OCI-LY3 (cell line): ENCODE measurements at regions not wholly inside any gene's neighbourhood (a gene's known extent, or its start where the extent isn't known, plus 50 kb on each side); places are given as distances from the start of the nearest gene placed in this dataset.

Experiments used
- H2AFZ ChIP-seq: fragments of 200-600, 300-600 bp; shearing (Covaris generic); 2 replicates; pipeline ENCODE4 v1.6.0; 2014; ENCODE audit warnings: antibody characterized with exemption, low read depth, low read length
- H3K27ac ChIP-seq: fragments of 200-600, 300-600 bp; sonication (generic); 2 replicates; pipeline ENCODE4 v1.5.1; 2014; ENCODE audit warnings: mild to moderate bottlenecking, low read length, moderate library complexity, mixed read lengths
- H3K27me3 ChIP-seq: fragments of 200-600, 300-600 bp; sonication (generic); 2 replicates; pipeline ENCODE4 v1.6.1; 2014; ENCODE audit warnings: low read depth, low read length, mixed read lengths
- H3K36me3 ChIP-seq: fragments of 200-600, 300-600 bp; sonication (generic); replicated peaks from 2 replicates; pipeline ENCODE3; 2014; ENCODE audit warnings: low read depth, low read length, mixed read lengths
- H3K4me1 ChIP-seq: fragments of 300-600, 200-600 bp; sonication (generic); 2 replicates; pipeline ENCODE4 v1.6.1; 2014; ENCODE audit warnings: low read length, mixed read lengths
- H3K4me2 ChIP-seq: fragments of 200-600, 300-600 bp; sonication (generic); 2 replicates; pipeline ENCODE4 v1.6.1; 2014; ENCODE audit warnings: low read length, mixed read lengths
- H3K4me3 ChIP-seq: fragments of 300-600, 200-600 bp; sonication (generic); 2 replicates; pipeline ENCODE4 v1.5.1; 2014; ENCODE audit warnings: antibody characterized with exemption, mild to moderate bottlenecking, low read length, moderate library complexity
- H3K79me2 ChIP-seq: fragments of 300-600, 200-600 bp; shearing (Covaris generic); 2 replicates; pipeline ENCODE4 v1.6.1; 2014; ENCODE audit warnings: mild to moderate bottlenecking, low read length, mixed read lengths
- H3K9ac ChIP-seq: fragments of 300-600, 200-600 bp; shearing (Covaris generic); 2 replicates; pipeline ENCODE4 v1.6.0; 2014; ENCODE audit warnings: mild to moderate bottlenecking, low read length, moderate library complexity
- H3K9me3 ChIP-seq: fragments of 200-600, 300-600 bp; shearing (Covaris generic); 2 replicates; pipeline ENCODE4 v1.6.1; 2014; ENCODE audit warnings: low read length, mixed read lengths; ENCODE audit not compliant: insufficient read depth
- H4K20me1 ChIP-seq: fragments of 200-600, 300-600 bp; sonication (generic); 2 replicates; pipeline ENCODE4 v1.6.1; 2016; ENCODE audit warnings: low read length, mixed read lengths; ENCODE audit not compliant: insufficient read depth
- CTCF ChIP-seq: fragments of 200-600, 300-600 bp; sonication (generic); IDR thresholded peaks from 2 replicates; pipeline ENCODE4 v1.5.1; 2014; ENCODE audit warnings: antibody characterized with exemption, low read length, low read depth
- EZH2phosphoT487 ChIP-seq: fragments of 200-600 bp; shearing (Covaris generic); IDR thresholded peaks from 2 replicates; pipeline ENCODE4 v1.6.1; 2018; ENCODE audit warnings: antibody characterized with exemption, mixed run types, low read depth

- Histone ChIP-seq H2AFZ (no peak overlapping the region), H3K9ac (no peak overlapping the region), H3K36me3 (no peaks in the 10 kb centered on the region), H4K20me1 (no peaks in the 10 kb centered on the region), H3K4me2 (no peak overlapping the region), H3K27ac (no peak overlapping the region), H3K27me3 (peaks cover 19% of the 10 kb centered on the region), H3K9me3 (no peaks in the 10 kb centered on the region), H3K79me2 (no peaks in the 10 kb centered on the region), H3K4me1 (peaks cover 29% of the 10 kb centered on the region), H3K4me3 (no peak overlapping the region)
- no peak for TF ChIP-seq EZH2phosphoT487
- TF ChIP-seq CTCF = no peak
These were observed 185.6 kb upstream of the PRSS58 start for GRCh38 chr7:142443216-142444010.

- Histone ChIP-seq H3K4me3 (no peak overlapping the region), H3K79me2 (no peaks in the 10 kb centered on the region), H3K36me3 (no peaks in the 10 kb centered on the region), H3K9ac (no peak overlapping the region), H3K27me3 (peaks cover 15% of the 10 kb centered on the region), H3K9me3 (no peaks in the 10 kb centered on the region), H3K4me1 (peaks cover 35% of the 10 kb centered on the region), H4K20me1 (no peaks in the 10 kb centered on the region), H3K27ac (no peak overlapping the region), H2AFZ (no peak overlapping the region), H3K4me2 (no peak overlapping the region)
- TF ChIP-seq CTCF (no peak), EZH2phosphoT487 (no peak)
These were observed 184.5 kb upstream of the PRSS58 start for GRCh38 chr7:142442396-142442795.

- TF ChIP-seq EZH2phosphoT487 = no peak
- TF ChIP-seq CTCF = no peak
- Histone ChIP-seq H3K4me2 (peak overlapping the region; percentile 2; the same call in 1 of the 2 replicates), H3K4me3 (no peak overlapping the region), H3K36me3 (no peaks in the 10 kb centered on the region), H4K20me1 (no peaks in the 10 kb centered on the region), H3K9ac (no peak overlapping the region), H2AFZ (no peak overlapping the region), H3K9me3 (no peaks in the 10 kb centered on the region), H3K79me2 (no peaks in the 10 kb centered on the region), H3K4me1 (peaks cover 35% of the 10 kb centered on the region), H3K27ac (no peak overlapping the region), H3K27me3 (peaks cover 15% of the 10 kb centered on the region)
These were observed 183.1 kb upstream of the PRSS58 start for GRCh38 chr7:142440906-142441411.

GRCh38 chr7:142440219-142440905 lies 182.5 kb upstream of the PRSS58 start:
- no peak overlapping the region for H3K9ac ChIP-seq
- H3K27me3 ChIP-seq = peaks cover 15% of the 10 kb centered on the region
- H3K4me3 ChIP-seq = no peak overlapping the region
- peaks cover 35% of the 10 kb centered on the region for H3K4me1 ChIP-seq
- no peaks in the 10 kb centered on the region for H3K79me2 ChIP-seq
- TF ChIP-seq CTCF (no peak), EZH2phosphoT487 (no peak)
- H4K20me1 ChIP-seq = no peaks in the 10 kb centered on the region
- no peak overlapping the region for H3K27ac ChIP-seq
- no peaks in the 10 kb centered on the region for H3K9me3 ChIP-seq
- peak overlapping the region; percentile 60 for H3K4me2 ChIP-seq
- H3K36me3 ChIP-seq = no peaks in the 10 kb centered on the region
- no peak overlapping the region for H2AFZ ChIP-seq
